Left cardiac atrium (tissue), 4 donors: ENCODE measurements at regions not wholly inside any gene's neighbourhood (a gene's known extent, or its start where the extent isn't known, plus 50 kb on each side); places are given as distances from the start of the nearest gene placed in this dataset.
A peak's percentile ranks its signal among the peaks of the same experiment; 100 is the strongest.

Experiments used
- ATAC-seq, 2 donors: fragments of 200-7000 bp; cut with Tn5 transposase; one replicate each; pipeline ENCODE4 v1.9.1; 2020; ENCODE audit warnings: mild to moderate bottlenecking in 2 of 2, moderate library complexity in 2 of 2
- DNase-seq: peaks from one replicate; pipeline ENCODE4 v3.0.0-alpha.2; 2020
- intact Hi-C, 2 donors: fragments of 100-400 bp; cut with DNase I; formaldehyde crosslinking; loops; one replicate each; pipeline versions ENCODE4 v1.14.1 to v1.15.1; 2022 to 2023
- donor health status: DM: no; HTN: yes; CAD: no.
- donor health status: DM: no; HTN: yes; CAD: no; lungs with severe emphysema.
- donor health status: DM: yes; HTN: yes; CAD: no.
- donor health status: Dilated cardiomyopathy.

GRCh38 chr10:123570898-123571515 lies 95.1 kb upstream of the GPR26 start:
- ATAC-seq (no peak), DNase-seq (no peak)
- intact Hi-C loops, result no loop called here

GRCh38 chr10:123571978-123572377 lies 94.2 kb upstream of the GPR26 start:
- no peak for DNase-seq
- no peak for ATAC-seq
- intact Hi-C loops, result no loop called here

- ATAC-seq (peak in 1 of 2 donors; percentile 35), DNase-seq (no peak)
- intact Hi-C loops, result no loop called here
Observed at GRCh38 chr10:123573236-123574108, 92.7 kb upstream of the GPR26 start.

GRCh38 chr10:123574109-123574698 lies 92.0 kb upstream of the GPR26 start:
- intact Hi-C loops, result no loop called here
- ATAC-seq (no peak), DNase-seq (no peak)

GRCh38 chr10:123575105-123575504 lies 91.0 kb upstream of the GPR26 start:
- intact Hi-C loops, result no loop called here
- no peak for DNase-seq
- ATAC-seq, result no peak

GRCh38 chr10:123576706-123577105 lies 89.4 kb upstream of the GPR26 start:
- ATAC-seq (no peak), DNase-seq (no peak)
- intact Hi-C loops, result no loop called here

- DNase-seq, result no peak
Observed at GRCh38 chr10:123577921-123578461, 88.2 kb upstream of the GPR26 start.

GRCh38 chr10:123578721-123579120 lies 87.4 kb upstream of the GPR26 start:
- intact Hi-C loops, result no loop called here
- ATAC-seq (no peak), DNase-seq (no peak)

More at GRCh38 chr10:123577921-123578461, 88.2 kb upstream of the GPR26 start:
- intact Hi-C loops, result no loop called here
- no peak for ATAC-seq

- intact Hi-C loops, result loop anchor here (5.0 to 10.0 kb wide), 2 partner anchors 388 to 815 kb away; no protein-coding TSS in a partner anchor
- ATAC-seq, result no peak
Observed at GRCh38 chr10:123579675-123580074, 86.5 kb upstream of the GPR26 start.

GRCh38 chr10:123580426-123580825 lies 85.7 kb upstream of the GPR26 start:
- ATAC-seq, result no peak
- intact Hi-C loops, result loop anchor here (5.0 to 10.0 kb wide), 2 partner anchors 387 to 814 kb away; no protein-coding TSS in a partner anchor
- no peak for DNase-seq

More at GRCh38 chr10:123579675-123580074, 86.5 kb upstream of the GPR26 start:
- DNase-seq, result no peak

- intact Hi-C loops, result loop anchor here (2.0 to 10.0 kb wide), 3 partner anchors 385 to 813 kb away; no protein-coding TSS in a partner anchor
- ATAC-seq, result no peak
- DNase-seq, result no peak
Observed at GRCh38 chr10:123581656-123582055, 84.5 kb upstream of the GPR26 start.

GRCh38 chr10:123582084-123582989 lies 83.8 kb upstream of the GPR26 start:
- intact Hi-C loops, result loop anchor here (2.0 to 10.0 kb wide), 3 partner anchors 384 to 812 kb away; no protein-coding TSS in a partner anchor
- ATAC-seq (peak; percentile 65 to 67), DNase-seq (peak; percentile 80)

GRCh38 chr10:123583639-123584418 lies 82.3 kb upstream of the GPR26 start:
- DNase-seq (peak; percentile 89), ATAC-seq (peak; percentile 90 to 91)
- intact Hi-C loops, result loop anchor here (2.0 to 10.0 kb wide), 3 partner anchors 383 to 811 kb away; no protein-coding TSS in a partner anchor

GRCh38 chr10:123584419-123584775 lies 81.8 kb upstream of the GPR26 start:
- intact Hi-C loops, result loop anchor here (5.0 to 10.0 kb wide), 2 partner anchors 383 to 810 kb away; no protein-coding TSS in a partner anchor
- no peak for ATAC-seq
- no peak for DNase-seq

- DNase-seq (no peak), ATAC-seq (no peak)
- intact Hi-C loops, result loop anchor here in 1 of 2 donors (10.0 kb wide), 1 partner anchor 809 kb away; no protein-coding TSS in a partner anchor
Observed at GRCh38 chr10:123585477-123586445, 80.4 kb upstream of the GPR26 start.

GRCh38 chr10:123587110-123587509 lies 79.0 kb upstream of the GPR26 start:
- DNase-seq (no peak), ATAC-seq (no peak)
- intact Hi-C loops, result loop anchor here in 1 of 2 donors (10.0 kb wide), 1 partner anchor 808 kb away; no protein-coding TSS in a partner anchor
